ENCODE measurements at regions not wholly inside any gene's neighbourhood (a gene's known extent, or its start where the extent isn't known, plus 50 kb on each side); places are given as distances from the start of the nearest gene placed in this dataset.

GRCh38 chr6:132205946-132206345 is 195.3 kb downstream of the MOXD1 start:
- no peak for TF ChIP-seq CTCF (conservative IDR thresholded peaks at IDR 0.05)
- no peak for TF ChIP-seq ZFX (IDR thresholded peaks at IDR 0.05)
